OCI-LY1 (cell line): ENCODE measurements at regions not wholly inside any gene's neighbourhood (a gene's known extent, or its start where the extent isn't known, plus 50 kb on each side); places are given as distances from the start of the nearest gene placed in this dataset.

Experiments used
- H2AFZ ChIP-seq: fragments of 200-600 bp; sonication (generic), shearing (Covaris generic); 2 replicates; pipeline ENCODE4 v1.6.0; 2014; ENCODE audit warnings: antibody characterized with exemption, mild to moderate bottlenecking, low read length
- H3F3A ChIP-seq: fragments of 200-600 bp; sonication (generic), shearing (Covaris generic); 2 replicates; pipeline ENCODE4 v1.6.0; 2014; ENCODE audit warnings: mild to moderate bottlenecking, antibody characterized with exemption, low read length, moderate library complexity; ENCODE audit not compliant: insufficient read depth
- H3K27ac ChIP-seq: fragments of 200-600 bp; sonication (generic); 2 replicates; pipeline ENCODE4 v1.5.1; 2014; ENCODE audit warnings: low read length, mixed run types, mild to moderate bottlenecking, low read depth; ENCODE audit not compliant: poor library complexity, severe bottlenecking
- H3K27me3 ChIP-seq: fragments of 200-600 bp; sonication (generic); 2 replicates; pipeline ENCODE4 v1.6.0; 2014; ENCODE audit warnings: antibody characterized with exemption, mild to moderate bottlenecking, low read length, moderate library complexity; ENCODE audit not compliant: insufficient read depth
- H3K36me3 ChIP-seq: fragments of 200-600 bp; sonication (generic); 2 replicates; pipeline ENCODE4 v1.6.1; 2014; ENCODE audit warnings: mild to moderate bottlenecking, antibody characterized with exemption, low read length, moderate library complexity, mixed read lengths; ENCODE audit not compliant: insufficient read depth
- H3K4me1 ChIP-seq: fragments of 200-600 bp; sonication (generic); 2 replicates; pipeline ENCODE4 v1.5.1; 2014; ENCODE audit warnings: mild to moderate bottlenecking, low read length, moderate library complexity; ENCODE audit not compliant: insufficient read depth, severe bottlenecking
- H3K4me2 ChIP-seq: fragments of 200-600 bp; sonication (generic), shearing (Covaris generic); 2 replicates; pipeline ENCODE4 v1.6.1; 2014; ENCODE audit warnings: low read length
- H3K4me3 ChIP-seq: fragments of 200-600 bp; sonication (generic); 2 replicates; pipeline ENCODE4 v1.5.1; 2014; ENCODE audit warnings: low read length, low read depth, mild to moderate bottlenecking, mixed read lengths; ENCODE audit not compliant: poor library complexity, severe bottlenecking
- H3K79me2 ChIP-seq: fragments of 200-600 bp; shearing (Covaris generic); 2 replicates; pipeline ENCODE4 v1.6.1; 2016; ENCODE audit warnings: mixed run types, low read length, mixed read lengths; ENCODE audit not compliant: insufficient read depth
- H3K9ac ChIP-seq: fragments of 200-600 bp; sonication (generic), shearing (Covaris generic); 2 replicates; pipeline ENCODE4 v1.6.1; 2014; ENCODE audit warnings: mild to moderate bottlenecking, low read length, mixed read lengths
- H3K9me2 ChIP-seq: fragments of 200-600 bp; sonication (generic), shearing (Covaris generic); 2 replicates; pipeline ENCODE4 v1.6.1; 2014; ENCODE audit warnings: low read depth, mild to moderate bottlenecking, low read length, mixed read lengths
- H3K9me3 ChIP-seq: fragments of 200-600 bp; shearing (Covaris generic); 2 replicates; pipeline ENCODE4 v1.6.1; 2014; ENCODE audit warnings: low read length, mixed read lengths
- H4K20me1 ChIP-seq: fragments of 200-600 bp; sonication (generic), shearing (Covaris generic); 2 replicates; pipeline ENCODE4 v1.6.0; 2016; ENCODE audit warnings: mild to moderate bottlenecking, low read length; ENCODE audit not compliant: insufficient read depth
- CTCF ChIP-seq: fragments of 200-600 bp; sonication (generic), shearing (Covaris generic); IDR thresholded peaks from 2 replicates; pipeline ENCODE4 v1.5.1; 2017; ENCODE audit warnings: mild to moderate bottlenecking, antibody characterized with exemption, low read length, moderate library complexity, mixed read lengths
- EZH2 ChIP-seq: fragments of 200-600 bp; sonication (generic), shearing (Covaris generic); IDR thresholded peaks from 2 replicates; pipeline ENCODE4 v1.8.0; 2017; ENCODE audit warnings: borderline replicate concordance, mixed run types, mild to moderate bottlenecking, antibody characterized with exemption, low read length, moderate library complexity, mixed read lengths

- no peak for TF ChIP-seq EZH2
- H3K79me2 ChIP-seq: no peaks in the 10 kb centered on the region
- no peak overlapping the region for H3K27ac ChIP-seq
- H3K9ac ChIP-seq: no peak overlapping the region
- H3K9me2 ChIP-seq: no peaks in the 10 kb centered on the region
- no peak overlapping the region for H3K4me2 ChIP-seq
- no peaks in the 10 kb centered on the region for H3K9me3 ChIP-seq
- H3K27me3 ChIP-seq: no peaks in the 10 kb centered on the region
- no peaks in the 10 kb centered on the region for H3K36me3 ChIP-seq
- H3K4me3 ChIP-seq: no peak overlapping the region
- no peak overlapping the region for H2AFZ ChIP-seq
- no peaks in the 10 kb centered on the region for H4K20me1 ChIP-seq
- no peaks in the 10 kb centered on the region for H3K4me1 ChIP-seq
- no peaks in the 10 kb centered on the region for H3F3A ChIP-seq
Measured at GRCh38 chr4:18570370-18570769, 548.8 kb upstream of the LCORL start.

- no peaks in the 10 kb centered on the region for H3K27me3 ChIP-seq
- TF ChIP-seq EZH2: no peak
- TF ChIP-seq CTCF: no peak
- no peaks in the 10 kb centered on the region for H3K79me2 ChIP-seq
- H3K9ac ChIP-seq: no peak overlapping the region
- no peaks in the 10 kb centered on the region for H3K4me1 ChIP-seq
- H4K20me1 ChIP-seq: no peaks in the 10 kb centered on the region
- H3K36me3 ChIP-seq: no peaks in the 10 kb centered on the region
- H3F3A ChIP-seq: no peaks in the 10 kb centered on the region
- H2AFZ ChIP-seq: no peak overlapping the region
- no peak overlapping the region for H3K27ac ChIP-seq
- H3K4me2 ChIP-seq: no peak overlapping the region
- H3K9me2 ChIP-seq: no peaks in the 10 kb centered on the region
- H3K4me3 ChIP-seq: no peak overlapping the region
- H3K9me3 ChIP-seq: no peaks in the 10 kb centered on the region
Measured at GRCh38 chr4:18568600-18568999, 547.0 kb upstream of the LCORL start.

- no peaks in the 10 kb centered on the region for H3K4me1 ChIP-seq
- no peaks in the 10 kb centered on the region for H3F3A ChIP-seq
- no peak overlapping the region for H3K27ac ChIP-seq
- no peaks in the 10 kb centered on the region for H3K9me3 ChIP-seq
- no peak overlapping the region for H3K4me2 ChIP-seq
- H3K27me3 ChIP-seq: no peaks in the 10 kb centered on the region
- TF ChIP-seq CTCF (no peak), EZH2 (no peak)
- no peaks in the 10 kb centered on the region for H3K36me3 ChIP-seq
- no peak overlapping the region for H2AFZ ChIP-seq
- no peak overlapping the region for H3K9ac ChIP-seq
- no peaks in the 10 kb centered on the region for H4K20me1 ChIP-seq
- H3K9me2 ChIP-seq: no peaks in the 10 kb centered on the region
- H3K79me2 ChIP-seq: no peaks in the 10 kb centered on the region
- H3K4me3 ChIP-seq: no peak overlapping the region
Measured at GRCh38 chr4:18566970-18567799, 545.6 kb upstream of the LCORL start.

GRCh38 chr4:18559492-18559891 lies 537.9 kb upstream of the LCORL start:
- Histone ChIP-seq H3K4me3 (no peak overlapping the region), H3F3A (no peaks in the 10 kb centered on the region), H3K4me2 (no peak overlapping the region)

More at GRCh38 chr4:18559492-18559891, 537.9 kb upstream of the LCORL start:
- Histone ChIP-seq H3K4me1 (no peaks in the 10 kb centered on the region), H4K20me1 (no peaks in the 10 kb centered on the region), H3K27me3 (no peaks in the 10 kb centered on the region), H3K9me2 (no peaks in the 10 kb centered on the region), H3K9ac (no peak overlapping the region), H3K27ac (no peak overlapping the region), H3K9me3 (no peaks in the 10 kb centered on the region), H2AFZ (no peak overlapping the region), H3K79me2 (no peaks in the 10 kb centered on the region), H3K36me3 (no peaks in the 10 kb centered on the region)
- no peak for TF ChIP-seq EZH2
- TF ChIP-seq CTCF: no peak
